Breast epithelium (tissue), 3 donors: ENCODE measurements at regions not wholly inside any gene's neighbourhood (a gene's known extent, or its start where the extent isn't known, plus 50 kb on each side); places are given as distances from the start of the nearest gene placed in this dataset.

Source experiments
- POLR2A ChIP-seq: fragments of 450-650 bp; IDR thresholded peaks from one replicate; pipeline ENCODE4 v1.6.1; 2016; ENCODE audit warnings: antibody characterized with exemption, mild to moderate bottlenecking, moderate library complexity
- TF ChIP-seq, protein P1 (sequence below), 3 donors: fragments of 450-650 bp; IDR thresholded peaks; one replicate each; pipeline ENCODE4 v1.5.1; 2016 to 2017; ENCODE audit warnings: antibody characterized with exemption in 3 of 3, mild to moderate bottlenecking in 3 of 3, moderate library complexity in 3 of 3

- TF ChIP-seq, protein P1, sequence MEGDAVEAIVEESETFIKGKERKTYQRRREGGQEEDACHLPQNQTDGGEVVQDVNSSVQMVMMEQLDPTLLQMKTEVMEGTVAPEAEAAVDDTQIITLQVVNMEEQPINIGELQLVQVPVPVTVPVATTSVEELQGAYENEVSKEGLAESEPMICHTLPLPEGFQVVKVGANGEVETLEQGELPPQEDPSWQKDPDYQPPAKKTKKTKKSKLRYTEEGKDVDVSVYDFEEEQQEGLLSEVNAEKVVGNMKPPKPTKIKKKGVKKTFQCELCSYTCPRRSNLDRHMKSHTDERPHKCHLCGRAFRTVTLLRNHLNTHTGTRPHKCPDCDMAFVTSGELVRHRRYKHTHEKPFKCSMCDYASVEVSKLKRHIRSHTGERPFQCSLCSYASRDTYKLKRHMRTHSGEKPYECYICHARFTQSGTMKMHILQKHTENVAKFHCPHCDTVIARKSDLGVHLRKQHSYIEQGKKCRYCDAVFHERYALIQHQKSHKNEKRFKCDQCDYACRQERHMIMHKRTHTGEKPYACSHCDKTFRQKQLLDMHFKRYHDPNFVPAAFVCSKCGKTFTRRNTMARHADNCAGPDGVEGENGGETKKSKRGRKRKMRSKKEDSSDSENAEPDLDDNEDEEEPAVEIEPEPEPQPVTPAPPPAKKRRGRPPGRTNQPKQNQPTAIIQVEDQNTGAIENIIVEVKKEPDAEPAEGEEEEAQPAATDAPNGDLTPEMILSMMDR (IDR thresholded peaks at IDR 0.05): no peak
- no peak for TF ChIP-seq POLR2A
These were observed 473.2 kb upstream of the SPHKAP start for GRCh38 chr2:228654707-228655106.
